HG03558 (cell line): ENCODE measurements at regions not wholly inside any gene's neighbourhood (a gene's known extent, or its start where the extent isn't known, plus 50 kb on each side); places are given as distances from the start of the nearest gene placed in this dataset.
A peak's percentile ranks its signal among the peaks of the same experiment; 100 is the strongest.

ENCODE experiments used
- ATAC-seq: cut with Tn5 transposase; IDR thresholded peaks from one replicate; pipeline ENCODE4 v1.9.1; 2021; ENCODE audit warnings: moderate number of reproducible peaks; ENCODE audit not compliant: unreplicated experiment; ENCODE audit errors: extremely low read depth

DNA sequence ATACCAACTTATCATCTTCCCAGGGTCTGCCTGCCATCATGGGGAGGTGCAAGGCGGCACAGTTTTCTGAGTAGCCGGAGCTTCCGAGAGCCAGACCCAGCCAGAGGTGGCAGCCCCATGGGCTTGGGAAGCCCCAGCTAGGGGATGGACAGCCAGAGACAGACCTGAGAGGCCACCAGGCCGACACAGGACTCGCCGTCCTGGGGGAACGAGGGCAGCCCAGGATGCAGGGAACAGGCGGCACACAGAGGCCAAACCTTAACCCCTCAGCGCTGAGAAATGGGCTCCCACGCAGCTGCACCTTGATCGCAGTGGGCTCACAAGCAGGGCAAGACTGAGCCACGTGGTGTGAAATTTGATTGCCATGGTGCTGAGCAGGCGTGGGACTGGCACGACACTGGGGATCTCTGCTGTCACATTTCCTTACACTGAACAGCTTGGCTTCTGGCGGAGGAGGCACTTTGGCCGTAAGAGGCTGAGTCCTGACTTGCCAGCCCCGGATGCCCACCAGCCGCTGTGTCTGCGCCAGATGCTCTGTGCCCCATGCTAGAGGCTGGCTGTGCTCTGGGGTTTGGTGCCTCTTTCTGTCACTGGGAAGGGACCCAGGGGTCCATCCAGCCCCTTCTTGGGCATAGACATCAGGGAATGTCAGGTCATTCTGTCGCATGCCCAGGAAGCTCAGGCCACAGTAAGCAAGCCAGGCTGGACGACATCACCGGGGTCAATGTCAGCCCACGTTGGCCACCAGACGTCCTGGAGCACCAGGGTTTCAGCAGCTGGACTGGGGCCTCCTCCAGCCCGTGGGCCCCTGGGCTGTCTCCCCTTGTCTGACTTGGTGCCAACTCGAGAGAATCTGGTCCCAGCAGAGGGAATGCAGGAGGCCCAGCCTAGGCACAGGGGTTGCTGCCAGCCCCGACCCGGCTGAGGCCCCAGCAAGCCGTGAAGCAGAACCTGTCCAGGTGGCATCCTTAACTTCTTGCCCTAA lies 312.1 kb upstream of the MYT1L start:
- no peak for ATAC-seq

DNA sequence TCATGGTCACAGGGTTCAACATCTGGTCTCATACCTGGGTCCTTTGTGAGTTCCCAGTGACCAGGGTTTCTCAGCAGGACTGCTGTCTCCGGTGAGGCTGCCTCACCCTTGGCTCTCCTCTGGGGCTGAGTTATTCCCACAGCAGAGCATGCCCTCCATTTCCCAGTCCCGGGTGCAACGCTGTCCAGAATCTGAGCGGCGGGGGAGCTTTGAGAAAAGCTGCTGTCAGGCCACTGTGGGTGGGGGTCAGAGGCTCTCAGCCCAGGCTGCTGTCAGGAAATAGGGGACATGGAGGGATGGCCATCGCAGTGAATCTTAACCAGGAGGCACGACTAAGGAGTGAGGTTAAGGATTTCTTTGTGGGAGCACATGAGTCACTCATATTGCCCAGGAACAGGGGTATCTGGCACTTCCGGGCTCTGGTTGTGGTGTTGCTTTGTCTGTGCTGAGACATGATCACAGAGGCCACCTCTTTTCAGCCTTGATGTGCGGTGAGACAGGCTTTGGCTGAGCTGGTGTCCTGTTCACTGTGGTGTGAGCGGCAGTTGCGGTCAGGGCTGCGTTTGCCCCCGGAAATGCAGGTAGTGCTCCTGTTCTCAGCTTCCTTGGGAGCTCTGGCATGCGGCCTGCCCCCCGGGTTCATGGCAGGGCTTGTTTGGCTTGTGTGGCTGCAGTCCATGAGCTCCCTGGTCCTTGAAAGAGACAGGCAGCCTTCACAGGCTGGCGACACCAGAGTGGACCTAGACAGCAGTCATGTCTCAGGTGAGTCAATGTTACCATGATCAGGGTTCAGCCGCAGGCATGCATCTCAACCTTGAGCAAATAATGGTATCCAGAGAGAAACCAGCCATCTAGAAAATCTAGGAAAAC lies 310.7 kb upstream of the MYT1L start:
- ATAC-seq = no peak

DNA sequence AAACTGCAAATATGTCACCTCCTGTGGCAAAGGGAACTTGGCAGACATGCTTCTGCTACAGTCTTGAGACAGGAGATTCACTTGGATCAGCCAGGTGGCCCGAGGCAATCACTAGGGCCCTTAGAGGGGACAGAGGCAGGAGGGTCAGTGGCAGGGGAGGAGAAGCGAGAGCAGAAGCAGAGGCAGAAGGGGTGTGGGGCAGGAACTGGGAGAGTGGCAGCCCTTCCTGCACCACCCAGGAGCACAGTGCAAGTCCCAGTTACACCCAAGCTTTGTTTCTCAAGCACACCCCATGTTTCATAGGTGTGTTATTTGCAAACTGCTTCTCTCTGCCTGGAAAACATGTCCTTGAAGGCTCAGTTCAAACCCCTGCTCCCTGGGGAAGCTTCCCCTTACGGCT lies 309.7 kb upstream of the MYT1L start:
- no peak for ATAC-seq

DNA sequence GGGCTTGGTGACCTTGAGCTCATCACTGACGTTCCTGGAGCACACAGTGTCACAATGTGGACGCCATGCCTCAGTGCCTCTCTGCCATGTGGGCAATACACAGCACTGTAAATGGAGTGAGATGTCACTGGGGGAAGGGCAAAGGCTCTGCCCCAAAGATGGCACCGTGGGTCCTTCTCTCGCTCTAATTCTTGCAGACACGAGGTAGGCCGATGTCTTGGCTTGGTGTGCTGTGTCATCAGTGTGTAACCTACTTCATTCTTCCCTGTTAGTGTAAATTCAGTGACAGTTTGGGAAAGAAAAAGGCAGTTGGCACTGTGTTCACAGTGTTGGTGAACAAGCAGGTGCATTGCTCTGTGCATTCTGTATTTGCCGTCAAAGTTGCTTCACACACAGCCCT lies 309.3 kb upstream of the MYT1L start:
- no peak for ATAC-seq

DNA sequence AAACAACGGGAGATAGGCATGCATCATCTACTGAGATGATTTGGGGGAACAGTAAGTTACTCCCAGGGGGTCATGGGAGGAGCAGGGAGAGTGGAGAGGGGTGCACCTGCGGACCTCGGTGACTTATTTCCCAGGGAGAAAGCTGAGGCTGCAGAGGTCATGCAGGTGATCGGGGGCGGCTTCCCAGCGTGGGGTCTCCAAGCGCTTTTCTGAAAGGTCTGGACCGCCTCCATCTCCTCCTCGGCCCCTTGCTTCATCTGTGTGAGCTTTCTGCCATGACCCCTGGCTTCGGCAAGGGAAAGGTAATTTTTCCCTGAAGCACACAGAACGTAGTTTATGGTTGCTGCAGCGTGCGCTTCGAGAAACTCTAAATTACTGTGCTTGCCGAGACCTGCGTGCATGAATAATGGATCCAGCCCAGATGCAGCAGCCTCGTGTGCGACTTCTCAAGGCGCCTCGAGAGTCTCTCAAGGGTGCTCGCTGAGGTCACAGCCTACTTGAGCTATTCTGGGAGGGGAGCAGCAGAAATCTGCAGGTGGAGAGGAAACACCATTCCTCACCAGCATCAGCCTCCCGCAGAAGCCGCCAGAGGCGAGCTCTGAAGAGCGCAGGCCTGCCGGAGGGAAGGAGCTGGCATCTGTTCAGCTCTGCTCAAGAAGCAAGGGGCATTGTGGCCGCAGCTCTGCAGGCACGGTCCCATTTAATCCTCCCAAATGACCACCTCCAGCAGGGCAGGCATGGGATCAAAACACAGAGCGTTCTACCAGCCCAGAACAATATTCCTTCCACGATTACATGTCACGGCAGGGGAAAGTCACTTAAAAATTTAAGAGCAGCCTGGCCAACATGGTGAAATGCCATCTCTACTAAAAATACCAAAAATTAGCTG lies 308.4 kb upstream of the MYT1L start:
- no peak for ATAC-seq

DNA sequence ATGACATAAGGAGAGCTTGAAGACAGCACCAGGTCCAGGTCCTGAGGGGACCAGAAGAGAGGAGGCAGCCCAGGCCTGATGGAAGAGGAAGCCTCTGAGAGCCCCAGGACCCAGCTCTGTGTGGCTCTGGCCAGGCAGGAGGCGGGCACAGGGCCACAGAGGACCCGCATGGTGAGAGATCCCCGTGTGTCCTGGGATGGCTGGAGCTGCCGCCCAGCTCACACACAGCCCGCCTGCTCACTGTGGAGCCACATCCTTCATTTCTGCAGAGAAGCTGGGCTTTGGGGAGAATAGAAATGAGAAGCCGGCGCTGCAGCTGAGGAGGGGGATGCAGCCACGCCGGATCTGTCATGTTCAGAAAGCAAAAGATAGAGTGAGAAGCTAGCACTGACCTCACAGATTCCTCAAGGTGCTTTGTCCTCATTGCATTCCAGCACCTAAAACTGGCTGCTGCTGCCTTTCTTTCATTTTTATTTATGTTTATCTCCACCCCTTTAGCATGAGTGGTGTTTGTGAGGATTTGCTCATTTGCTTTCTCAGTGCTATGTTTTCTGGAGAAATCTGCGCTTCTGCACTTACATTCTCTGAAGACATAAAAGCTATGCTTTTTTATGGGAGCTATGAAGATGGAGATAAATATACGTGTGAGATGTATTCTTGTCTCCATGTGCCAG lies 307.6 kb upstream of the MYT1L start:
- ATAC-seq = no peak

DNA sequence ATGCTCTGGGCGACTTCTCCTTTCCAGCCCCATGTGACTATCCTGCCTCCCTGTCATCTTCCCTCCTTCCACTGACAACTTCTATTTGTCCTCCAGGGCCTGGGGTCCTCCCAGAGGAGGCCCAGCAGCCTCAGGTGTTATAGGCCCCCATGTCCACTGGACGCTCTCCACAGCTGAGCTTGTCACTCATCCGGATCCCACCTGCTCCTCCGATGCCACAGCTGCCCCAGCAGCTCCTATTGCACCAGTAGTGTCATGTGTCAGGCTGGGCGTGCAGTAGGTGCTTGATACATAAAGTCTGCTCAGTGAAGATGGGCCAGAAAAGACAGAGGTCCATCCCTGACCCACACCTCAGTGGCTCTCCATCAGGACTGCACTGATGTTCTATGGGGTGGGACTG lies 305.7 kb upstream of the MYT1L start:
- ATAC-seq = no peak

DNA sequence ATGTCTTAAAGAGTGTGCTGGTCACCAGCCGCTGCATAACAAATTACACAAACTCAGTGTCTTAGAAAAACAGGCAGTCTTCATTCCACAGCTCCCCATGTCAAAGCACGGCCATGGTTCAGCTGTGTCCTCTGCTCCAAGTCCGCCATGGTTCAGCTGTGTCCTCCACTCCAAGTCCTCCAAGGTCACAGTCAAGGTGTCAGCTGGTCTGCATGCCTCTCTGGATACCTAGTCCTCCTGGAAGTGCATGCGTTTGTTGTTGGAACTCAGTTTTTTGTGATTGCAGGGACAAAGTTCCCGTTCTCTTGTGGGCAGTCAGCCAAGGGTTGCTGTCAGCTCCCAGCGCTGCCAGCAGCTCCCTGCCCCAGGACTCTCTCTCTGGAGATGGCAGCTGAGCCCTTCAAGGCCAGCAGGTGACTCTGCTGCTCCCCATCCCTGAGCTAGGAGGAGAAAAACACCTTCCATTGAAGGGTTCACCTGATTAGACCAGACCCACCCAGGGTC lies 304.0 kb upstream of the MYT1L start:
- no peak for ATAC-seq

DNA sequence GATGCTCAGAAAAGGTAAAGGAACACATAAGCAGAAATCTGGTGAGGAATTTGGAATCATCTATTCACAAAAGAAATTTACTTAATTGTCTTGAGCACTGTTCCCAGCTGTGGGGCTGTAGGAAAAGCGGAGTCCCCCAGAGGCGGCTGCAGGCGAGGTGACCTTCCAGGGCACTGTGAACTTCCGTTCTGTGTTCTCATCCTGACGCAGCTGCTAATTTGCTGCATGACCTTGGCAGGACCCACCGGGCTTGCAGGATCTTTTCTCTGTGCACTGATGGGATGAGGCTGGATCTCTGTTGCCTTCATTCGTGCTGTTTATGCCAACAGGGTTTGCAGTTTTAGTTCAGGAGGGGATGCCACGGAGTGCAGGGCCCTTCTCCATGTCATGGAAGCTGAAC lies 301.9 kb upstream of the MYT1L start:
- no peak for ATAC-seq

DNA sequence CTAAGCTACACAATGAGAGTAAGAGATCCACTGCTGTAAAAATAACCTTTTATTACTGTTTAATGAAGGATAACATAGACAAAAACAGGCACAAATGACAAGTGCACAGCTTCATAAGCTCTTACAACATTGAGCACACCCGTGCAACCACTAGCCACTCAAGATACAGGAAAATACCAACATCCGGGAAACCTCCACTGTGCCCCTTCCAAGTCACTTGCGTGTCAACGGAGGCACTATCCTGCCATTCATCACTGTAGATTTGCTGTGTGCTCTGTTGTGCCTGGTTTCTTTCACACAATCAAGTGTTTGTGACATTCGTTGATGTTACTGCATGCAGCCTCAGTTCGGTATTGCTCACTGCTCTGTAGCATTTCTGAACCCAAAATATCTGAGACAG lies 292.9 kb upstream of the MYT1L start:
- ATAC-seq = no peak

DNA sequence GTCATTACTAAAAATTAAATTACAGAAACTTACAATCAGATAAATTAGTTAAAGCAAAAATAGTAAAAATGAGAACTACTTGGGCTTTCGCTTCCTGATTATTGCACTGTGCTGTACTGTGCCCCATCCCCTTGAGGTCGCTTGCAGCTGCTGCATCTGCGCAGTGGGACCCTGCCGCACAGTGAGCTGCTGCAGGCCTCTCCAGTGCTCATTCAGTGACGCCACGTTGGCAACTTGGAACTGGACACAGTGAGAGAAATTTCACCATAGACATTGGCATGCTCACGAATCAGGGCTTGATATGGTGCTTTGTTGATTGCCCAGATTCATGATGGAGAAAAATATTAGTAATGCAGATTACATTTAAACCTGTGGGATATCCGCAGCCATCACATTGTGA lies 290.8 kb upstream of the MYT1L start:
- no peak for ATAC-seq

DNA sequence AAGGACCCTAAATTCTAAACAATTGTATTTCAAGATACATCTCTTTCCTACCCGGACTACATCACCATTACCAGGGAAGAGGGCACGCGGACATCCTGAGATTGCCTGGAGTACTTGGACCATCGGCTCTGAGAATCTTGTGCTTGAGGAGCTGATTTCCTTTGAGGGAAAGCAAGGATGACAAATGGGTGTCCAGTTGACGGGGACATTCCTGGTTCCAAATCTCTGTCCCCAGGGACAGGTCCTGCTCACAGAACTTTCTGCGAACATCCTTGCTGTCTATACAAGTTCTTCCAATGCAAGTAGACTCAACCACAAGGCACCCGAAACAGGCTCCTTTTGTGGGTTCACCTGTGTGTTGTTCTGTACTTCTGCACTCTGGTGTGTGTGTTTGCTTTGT lies 289.5 kb upstream of the MYT1L start:
- no peak for ATAC-seq

DNA sequence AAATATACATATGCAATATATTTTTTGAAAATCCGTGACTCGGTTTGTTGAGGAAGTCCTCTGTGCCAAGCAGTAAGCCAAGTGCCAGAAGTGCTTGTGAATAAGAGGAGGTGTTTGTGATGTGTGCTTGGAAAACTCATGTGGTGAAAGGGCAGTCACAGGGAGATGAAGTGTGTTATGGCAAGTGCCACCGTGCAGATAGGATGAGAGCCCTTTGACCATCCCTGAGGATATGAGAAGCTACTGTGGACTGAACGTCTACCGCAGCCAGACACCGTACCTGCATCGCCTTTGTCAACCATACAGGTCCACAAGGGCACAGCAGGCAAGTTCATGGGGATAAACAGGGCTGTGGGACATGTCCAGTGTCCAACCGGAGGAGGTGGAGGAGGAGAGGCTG lies 288.9 kb upstream of the MYT1L start:
- no peak for ATAC-seq

DNA sequence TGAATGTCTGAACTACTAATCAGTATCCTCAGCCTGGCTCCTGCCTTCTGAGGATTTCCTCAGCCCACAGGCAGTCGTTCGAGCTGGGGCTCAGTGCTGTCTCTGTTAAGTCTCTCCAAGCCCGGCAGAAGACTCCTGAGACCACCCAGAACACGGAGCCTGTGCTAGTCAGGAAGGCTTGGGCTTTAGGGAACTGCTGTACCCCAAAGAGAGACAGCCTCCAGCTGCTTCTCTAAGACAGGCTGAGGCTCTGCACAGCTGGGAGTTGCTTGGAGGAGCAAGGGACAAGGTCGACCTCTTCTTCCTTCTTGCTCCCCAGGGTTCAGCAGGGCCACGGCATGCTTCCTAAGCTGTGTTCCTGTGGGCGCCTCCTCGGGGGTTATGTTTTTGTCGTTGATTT lies 283.4 kb upstream of the MYT1L start:
- ATAC-seq = no peak

DNA sequence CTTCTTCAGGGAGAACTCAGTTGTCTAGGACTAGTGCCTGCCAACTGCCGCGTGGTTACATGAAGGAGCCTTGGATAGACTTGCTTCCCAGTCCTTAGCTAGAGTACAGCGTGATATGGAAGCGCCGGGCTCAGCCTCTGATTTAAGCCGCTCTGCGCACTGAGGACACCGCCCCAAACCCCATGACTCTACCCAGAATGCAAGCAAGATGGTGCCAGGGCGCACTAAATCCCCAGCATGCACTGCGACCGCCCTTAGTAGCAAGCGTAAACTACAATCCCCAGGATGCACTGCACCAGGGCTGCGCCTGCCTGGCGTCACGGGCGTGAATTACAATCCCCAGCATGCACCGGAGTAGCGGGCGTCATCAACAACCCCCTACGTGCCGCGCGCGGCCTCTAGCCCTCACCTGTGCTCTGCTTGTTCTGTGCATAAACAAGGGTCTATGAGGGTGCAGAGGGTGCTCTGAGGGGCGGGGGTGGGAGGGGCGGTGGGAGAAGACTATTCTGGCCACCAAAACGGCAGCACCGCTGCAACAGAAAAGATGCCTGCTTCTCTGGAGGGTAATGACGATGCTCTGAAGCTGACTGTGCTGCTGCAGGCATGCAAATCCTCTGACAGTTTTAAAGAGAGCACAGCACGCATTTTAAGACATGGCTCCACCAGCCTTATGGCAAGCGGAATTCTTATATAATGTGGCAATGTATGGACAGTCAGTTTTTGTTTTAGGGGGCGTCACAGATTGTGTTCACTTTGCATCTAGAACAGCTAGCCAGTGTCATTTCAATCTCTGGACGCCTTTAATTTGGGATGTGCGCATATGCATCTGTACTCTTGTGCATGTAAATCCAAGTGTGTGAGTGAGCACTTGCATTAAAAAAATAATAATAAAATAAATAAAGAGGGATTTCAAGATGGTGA lies 282.5 kb upstream of the MYT1L start:
- peak; percentile 99 for ATAC-seq

DNA sequence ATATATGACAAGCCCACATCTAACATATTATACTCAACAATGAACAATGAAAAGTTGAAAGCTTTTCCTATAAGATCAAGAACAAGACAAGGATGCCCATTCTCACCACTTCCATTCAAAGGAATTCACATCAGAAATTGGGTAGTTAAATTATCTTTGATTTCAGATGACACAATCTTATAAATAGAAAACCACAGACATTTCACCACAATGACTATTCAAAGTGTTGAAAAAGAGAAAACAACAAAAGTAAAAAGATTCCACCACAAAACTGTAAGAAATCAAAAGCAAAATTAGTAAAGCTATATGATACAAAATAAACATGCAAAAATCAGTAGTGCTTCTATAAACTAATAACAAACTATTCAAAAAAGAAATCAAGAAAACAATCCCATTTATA lies 279.7 kb upstream of the MYT1L start:
- no peak for ATAC-seq

DNA sequence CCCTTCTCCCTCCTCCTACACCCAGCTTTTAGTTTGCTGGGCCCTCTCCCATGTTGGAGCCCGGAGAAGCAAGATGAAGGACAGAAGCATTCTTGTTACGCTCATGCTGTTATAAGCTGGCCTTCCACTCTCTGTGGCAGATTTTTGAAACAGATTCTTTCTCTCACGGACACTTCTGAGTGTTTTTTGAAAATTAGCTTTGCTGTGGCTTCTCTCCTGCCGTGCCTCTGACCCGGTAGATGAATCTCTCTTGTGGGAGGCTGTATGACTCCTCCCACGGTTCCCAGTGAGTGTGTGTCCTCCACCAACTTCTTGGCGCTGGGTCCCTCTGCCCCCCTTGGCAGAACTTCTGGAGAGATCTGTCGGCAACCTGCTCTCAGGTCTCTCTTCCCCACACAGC lies 269.3 kb upstream of the MYT1L start:
- no peak for ATAC-seq

DNA sequence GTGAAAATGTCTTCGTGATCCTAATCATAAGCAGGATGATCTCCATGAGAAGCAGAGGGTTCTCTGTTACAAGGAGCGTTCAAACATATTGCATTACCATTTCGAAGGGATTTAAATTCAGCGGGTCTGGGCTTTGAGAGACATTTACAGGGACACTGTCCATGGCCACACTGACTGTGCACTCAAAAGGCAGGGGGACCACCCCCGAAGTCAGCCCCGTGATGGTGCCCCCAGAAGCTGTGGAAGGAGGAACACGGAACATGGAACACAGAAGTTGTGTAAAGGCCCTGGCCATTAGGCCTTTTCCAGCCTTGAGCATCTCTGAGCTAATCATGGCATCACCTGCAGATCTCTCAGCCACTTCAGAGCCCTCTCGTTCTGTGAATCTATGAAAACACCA lies 268.4 kb upstream of the MYT1L start:
- no peak for ATAC-seq

DNA sequence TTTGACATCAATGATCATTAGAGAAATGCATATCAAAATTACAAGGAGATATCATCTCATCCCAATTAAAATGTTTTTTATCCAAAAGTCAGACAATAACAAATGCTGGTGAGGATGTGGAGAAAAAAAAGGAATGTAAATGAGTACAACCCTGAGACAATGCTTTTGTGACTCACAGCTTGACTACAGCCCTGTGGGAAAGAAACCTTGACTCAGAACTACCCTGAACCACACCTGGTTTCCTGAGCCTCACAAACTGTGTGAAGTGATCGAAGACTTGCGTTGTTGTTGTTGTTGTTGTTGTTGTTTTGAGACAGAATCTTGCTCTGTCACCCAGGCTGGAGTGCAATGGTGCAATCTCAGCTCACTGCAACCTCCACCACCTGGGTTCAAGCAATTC lies 266.6 kb upstream of the MYT1L start:
- no peak for ATAC-seq
